HUDEP-2 (cell line): ENCODE measurements at regions not wholly inside any gene's neighbourhood (a gene's known extent, or its start where the extent isn't known, plus 50 kb on each side); places are given as distances from the start of the nearest gene placed in this dataset.
"Not testable (repeated sequence)": the region's sequence is repeated elsewhere in the genome, so short reads cannot be mapped to it uniquely, and the experiment has no call there.

Experiments used
- DNase-seq, 76 experiments: peaks; one replicate each; lab custom pipeline; 2025; ENCODE audit not compliant: unreplicated experiment in 76 of 76; lab: John Stamatoyannopoulos, UW

- no peak for DNase-seq
Observed at GRCh38 chr22:49699476-49699875, 128.2 kb downstream of the BRD1 start.

- DNase-seq = not testable (repeated sequence)
Observed at GRCh38 chr22:49698616-49699015, 129.1 kb downstream of the BRD1 start.

- DNase-seq = no peak
Observed at GRCh38 chr22:49697047-49697446, 130.6 kb downstream of the BRD1 start.

- DNase-seq = no peak
Observed at GRCh38 chr22:49694462-49695260, 133.0 kb downstream of the BRD1 start.

- DNase-seq = no peak
Observed at GRCh38 chr22:49693848-49694247, 133.8 kb downstream of the BRD1 start.

GRCh38 chr22:49693416-49693815 is 134.3 kb downstream of the BRD1 start:
- no peak for DNase-seq

GRCh38 chr22:49692499-49693225 is 135.0 kb downstream of the BRD1 start:
- no peak for DNase-seq

GRCh38 chr22:49691256-49691655 is 136.4 kb downstream of the BRD1 start:
- DNase-seq = no peak

GRCh38 chr22:49690454-49690853 is 137.2 kb downstream of the BRD1 start:
- DNase-seq = no peak

- DNase-seq = no peak
Observed at GRCh38 chr22:49689858-49690257, 137.8 kb downstream of the BRD1 start.

GRCh38 chr22:49689255-49689770 is 138.4 kb downstream of the BRD1 start:
- DNase-seq = no peak

- no peak for DNase-seq
Observed at GRCh38 chr22:49688516-49689254, 139.0 kb downstream of the BRD1 start.

GRCh38 chr22:49687786-49688515 is 139.7 kb downstream of the BRD1 start:
- DNase-seq = no peak

- no peak for DNase-seq
Observed at GRCh38 chr22:49687333-49687732, 140.3 kb downstream of the BRD1 start.

- no peak for DNase-seq
Observed at GRCh38 chr22:49686495-49687219, 141.0 kb downstream of the BRD1 start.

- no peak for DNase-seq
Observed at GRCh38 chr22:49685686-49686085, 142.0 kb downstream of the BRD1 start.

- DNase-seq = no peak
Observed at GRCh38 chr22:49685116-49685515, 142.6 kb downstream of the BRD1 start.

GRCh38 chr22:49683032-49683431 is 144.6 kb downstream of the BRD1 start:
- DNase-seq = no peak

GRCh38 chr22:49680819-49681218 is 146.9 kb downstream of the BRD1 start:
- DNase-seq = not testable (repeated sequence)

- no peak for DNase-seq
Observed at GRCh38 chr22:49678842-49679170, 148.9 kb downstream of the BRD1 start.
